HEK293 (cell line): ENCODE measurements at regions not wholly inside any gene's neighbourhood (a gene's known extent, or its start where the extent isn't known, plus 50 kb on each side); places are given as distances from the start of the nearest gene placed in this dataset.
A peak's percentile ranks its signal among the peaks of the same experiment; 100 is the strongest.
"Not testable (repeated sequence)": the region's sequence is repeated elsewhere in the genome, so short reads cannot be mapped to it uniquely, and the experiment has no call there.

Experiments used
- CTCF ChIA-PET: fragments of 350-600 bp; formaldehyde crosslinking; extraction: SDS; loops from one replicate; lab custom pipeline; 2021; ENCODE audit warnings: antibody characterized with exemption; lab: Yijun Ruan, JAX
- POLR2A ChIA-PET: fragments of 300-600 bp; formaldehyde crosslinking; extraction: SDS; loops from one replicate; lab custom pipeline; 2020; ENCODE audit warnings: antibody characterized with exemption, inconsistent platforms; lab: Yijun Ruan, JAX
- H3K27ac ChIP-seq: fragments of 200-500 bp; sonication (Bioruptor generic); 2 replicates; pipeline ENCODE4 v1.5.1; 2014; ENCODE audit warnings: low read depth, low read length, control low read depth, inconsistent platforms; ENCODE audit errors: extremely low read depth
- H3K36me3 ChIP-seq, 2 experiments: fragments of 200-500 bp in 1 of 2; sonication (Bioruptor generic) in 1 of 2; 1 replicate in 1 of 2; 2 replicates in 1 of 2; pipeline ENCODE4 v1.5.1; 2014 to 2017; ENCODE audit warnings: inconsistent platforms in 2 of 2, low read length in 2 of 2; ENCODE audit not compliant: control insufficient read depth in 2 of 2, insufficient read depth in 1 of 2
- H3K4me1 ChIP-seq: fragments of 200-500 bp; sonication (Bioruptor generic); 2 replicates; pipeline ENCODE4 v1.5.1; 2014; ENCODE audit warnings: mild to moderate bottlenecking, low read length, inconsistent platforms; ENCODE audit not compliant: control insufficient read depth, insufficient read depth
- H3K4me3 ChIP-seq: 2 replicates; pipeline ENCODE4 v1.5.1; 2011; ENCODE audit warnings: low read depth, mild to moderate bottlenecking, control low read depth, low read length, moderate library complexity
- H3K9me3 ChIP-seq: fragments of 200-500 bp; sonication (Bioruptor generic); 2 replicates; pipeline ENCODE4 v1.5.1; 2014; ENCODE audit warnings: low read depth, low read length, inconsistent platforms; ENCODE audit not compliant: control insufficient read depth, insufficient read depth
- MYNN ChIP-seq: fragments of 450-650 bp; formaldehyde crosslinking; IDR thresholded peaks from 2 replicates; pipeline ENCODE4 v1.5.1; 2016; ENCODE audit warnings: missing biosample characterization, missing genetic modification characterization, borderline replicate concordance
- REST ChIP-seq: fragments of 450-650 bp; formaldehyde crosslinking; IDR thresholded peaks from 2 replicates; pipeline ENCODE4 v1.5.1; 2016; ENCODE audit warnings: missing biosample characterization, missing genetic modification characterization
- SCRT2 ChIP-seq: fragments of 450-650 bp; formaldehyde crosslinking; IDR thresholded peaks from 2 replicates; pipeline ENCODE4 v1.5.1; 2016; ENCODE audit warnings: missing biosample characterization, missing genetic modification characterization
- ZNF510 ChIP-seq: fragments of 450-650 bp; formaldehyde crosslinking; IDR thresholded peaks from 2 replicates; pipeline ENCODE4 v1.5.1; 2018; ENCODE audit warnings: mild to moderate bottlenecking, missing genetic modification characterization, missing biosample characterization; ENCODE audit not compliant: insufficient replicate concordance
- ZNF600 ChIP-seq: fragments of 450-650 bp; formaldehyde crosslinking; IDR thresholded peaks from 2 replicates; pipeline ENCODE4 v1.5.1; 2016; ENCODE audit warnings: missing biosample characterization, missing genetic modification characterization
- TF ChIP-seq, protein P1 (sequence below): fragments of 450-650 bp; formaldehyde crosslinking; IDR thresholded peaks from 2 replicates; pipeline ENCODE4 v1.5.1; 2016; ENCODE audit warnings: missing biosample characterization, missing genetic modification characterization, borderline replicate concordance
- TF ChIP-seq, protein P2 (sequence below): fragments of 450-650 bp; IDR thresholded peaks from 2 replicates; pipeline ENCODE4 v1.5.1; 2018; ENCODE audit warnings: missing biosample characterization, mild to moderate bottlenecking, missing genetic modification characterization
- TF ChIP-seq, protein P3 (sequence below): fragments of 450-650 bp; formaldehyde crosslinking; IDR thresholded peaks from 2 replicates; pipeline ENCODE4 v1.5.1; 2017; ENCODE audit warnings: missing biosample characterization, missing genetic modification characterization
- TF ChIP-seq, protein P4 (sequence below): fragments of 450-650 bp; formaldehyde crosslinking; optimal IDR thresholded peaks from 2 replicates; pipeline ENCODE3; 2016; ENCODE audit warnings: missing biosample characterization, mild to moderate bottlenecking, missing genetic modification characterization

- TF ChIP-seq ZNF510 (tag by site-specific recombination) (no peak), REST (tag by site-specific recombination) (no peak), MYNN (tag by site-specific recombination) (no peak)
- TF ChIP-seq, protein P1, sequence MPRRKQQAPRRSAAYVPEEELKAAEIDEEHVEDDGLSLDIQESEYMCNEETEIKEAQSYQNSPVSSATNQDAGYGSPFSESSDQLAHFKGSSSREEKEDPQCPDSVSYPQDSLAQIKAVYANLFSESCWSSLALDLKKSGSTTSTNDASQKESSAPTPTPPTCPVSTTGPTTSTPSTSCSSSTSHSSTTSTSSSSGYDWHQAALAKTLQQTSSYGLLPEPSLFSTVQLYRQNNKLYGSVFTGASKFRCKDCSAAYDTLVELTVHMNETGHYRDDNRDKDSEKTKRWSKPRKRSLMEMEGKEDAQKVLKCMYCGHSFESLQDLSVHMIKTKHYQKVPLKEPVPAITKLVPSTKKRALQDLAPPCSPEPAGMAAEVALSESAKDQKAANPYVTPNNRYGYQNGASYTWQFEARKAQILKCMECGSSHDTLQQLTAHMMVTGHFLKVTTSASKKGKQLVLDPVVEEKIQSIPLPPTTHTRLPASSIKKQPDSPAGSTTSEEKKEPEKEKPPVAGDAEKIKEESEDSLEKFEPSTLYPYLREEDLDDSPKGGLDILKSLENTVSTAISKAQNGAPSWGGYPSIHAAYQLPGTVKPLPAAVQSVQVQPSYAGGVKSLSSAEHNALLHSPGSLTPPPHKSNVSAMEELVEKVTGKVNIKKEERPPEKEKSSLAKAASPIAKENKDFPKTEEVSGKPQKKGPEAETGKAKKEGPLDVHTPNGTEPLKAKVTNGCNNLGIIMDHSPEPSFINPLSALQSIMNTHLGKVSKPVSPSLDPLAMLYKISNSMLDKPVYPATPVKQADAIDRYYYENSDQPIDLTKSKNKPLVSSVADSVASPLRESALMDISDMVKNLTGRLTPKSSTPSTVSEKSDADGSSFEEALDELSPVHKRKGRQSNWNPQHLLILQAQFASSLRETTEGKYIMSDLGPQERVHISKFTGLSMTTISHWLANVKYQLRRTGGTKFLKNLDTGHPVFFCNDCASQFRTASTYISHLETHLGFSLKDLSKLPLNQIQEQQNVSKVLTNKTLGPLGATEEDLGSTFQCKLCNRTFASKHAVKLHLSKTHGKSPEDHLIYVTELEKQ: no peak
- TF ChIP-seq, protein P2, sequence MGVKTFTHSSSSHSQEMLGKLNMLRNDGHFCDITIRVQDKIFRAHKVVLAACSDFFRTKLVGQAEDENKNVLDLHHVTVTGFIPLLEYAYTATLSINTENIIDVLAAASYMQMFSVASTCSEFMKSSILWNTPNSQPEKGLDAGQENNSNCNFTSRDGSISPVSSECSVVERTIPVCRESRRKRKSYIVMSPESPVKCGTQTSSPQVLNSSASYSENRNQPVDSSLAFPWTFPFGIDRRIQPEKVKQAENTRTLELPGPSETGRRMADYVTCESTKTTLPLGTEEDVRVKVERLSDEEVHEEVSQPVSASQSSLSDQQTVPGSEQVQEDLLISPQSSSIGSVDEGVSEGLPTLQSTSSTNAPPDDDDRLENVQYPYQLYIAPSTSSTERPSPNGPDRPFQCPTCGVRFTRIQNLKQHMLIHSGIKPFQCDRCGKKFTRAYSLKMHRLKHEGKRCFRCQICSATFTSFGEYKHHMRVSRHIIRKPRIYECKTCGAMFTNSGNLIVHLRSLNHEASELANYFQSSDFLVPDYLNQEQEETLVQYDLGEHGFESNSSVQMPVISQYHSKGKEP (tag by site-specific recombination): no peak
- TF ChIP-seq, protein P3, sequence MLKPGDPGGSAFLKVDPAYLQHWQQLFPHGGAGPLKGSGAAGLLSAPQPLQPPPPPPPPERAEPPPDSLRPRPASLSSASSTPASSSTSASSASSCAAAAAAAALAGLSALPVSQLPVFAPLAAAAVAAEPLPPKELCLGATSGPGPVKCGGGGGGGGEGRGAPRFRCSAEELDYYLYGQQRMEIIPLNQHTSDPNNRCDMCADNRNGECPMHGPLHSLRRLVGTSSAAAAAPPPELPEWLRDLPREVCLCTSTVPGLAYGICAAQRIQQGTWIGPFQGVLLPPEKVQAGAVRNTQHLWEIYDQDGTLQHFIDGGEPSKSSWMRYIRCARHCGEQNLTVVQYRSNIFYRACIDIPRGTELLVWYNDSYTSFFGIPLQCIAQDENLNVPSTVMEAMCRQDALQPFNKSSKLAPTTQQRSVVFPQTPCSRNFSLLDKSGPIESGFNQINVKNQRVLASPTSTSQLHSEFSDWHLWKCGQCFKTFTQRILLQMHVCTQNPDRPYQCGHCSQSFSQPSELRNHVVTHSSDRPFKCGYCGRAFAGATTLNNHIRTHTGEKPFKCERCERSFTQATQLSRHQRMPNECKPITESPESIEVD: no peak
- TF ChIP-seq, protein P4, sequence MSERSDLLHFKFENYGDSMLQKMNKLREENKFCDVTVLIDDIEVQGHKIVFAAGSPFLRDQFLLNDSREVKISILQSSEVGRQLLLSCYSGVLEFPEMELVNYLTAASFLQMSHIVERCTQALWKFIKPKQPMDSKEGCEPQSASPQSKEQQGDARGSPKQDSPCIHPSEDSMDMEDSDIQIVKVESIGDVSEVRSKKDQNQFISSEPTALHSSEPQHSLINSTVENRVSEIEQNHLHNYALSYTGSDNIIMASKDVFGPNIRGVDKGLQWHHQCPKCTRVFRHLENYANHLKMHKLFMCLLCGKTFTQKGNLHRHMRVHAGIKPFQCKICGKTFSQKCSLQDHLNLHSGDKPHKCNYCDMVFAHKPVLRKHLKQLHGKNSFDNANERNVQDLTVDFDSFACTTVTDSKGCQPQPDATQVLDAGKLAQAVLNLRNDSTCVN (tag by site-specific recombination): no peak
Observed at GRCh38 chr1:10918531-10918930, 93.9 kb upstream of the TARDBP start (continued).

- no peaks in the 10 kb centered on the region for H3K9me3 ChIP-seq
- no peak overlapping the region for H3K4me3 ChIP-seq
- no peaks in the 10 kb centered on the region for H3K36me3 ChIP-seq
- no peaks in the 10 kb centered on the region for H3K4me1 ChIP-seq
- ChIA-PET CTCF (no interaction called here), POLR2A (no interaction called here)
- H3K27ac ChIP-seq: no peak overlapping the region
- peak; percentile 74 for TF ChIP-seq SCRT2 (tag by site-specific recombination)
- TF ChIP-seq ZNF600 (tag by site-specific recombination): no peak
Observed at GRCh38 chr1:10920063-10920626, 92.3 kb upstream of the TARDBP start.

GRCh38 chr1:10922315-10923060, 90.0 kb upstream of the TARDBP start:
- POLR2A ChIA-PET: not testable (repeated sequence)

More at GRCh38 chr1:10922315-10923060, 90.0 kb upstream of the TARDBP start:
- not testable (repeated sequence) for H3K4me1 ChIP-seq, H3K27ac ChIP-seq, H3K9me3 ChIP-seq, H3K36me3 ChIP-seq, H3K4me3 ChIP-seq
- CTCF ChIA-PET: interaction anchor here (0.6 to 1.6 kb wide), 4 partner anchors 39 to 415 kb away, joined by 3 to 4 read pairs (median 3); no protein-coding TSS in a partner anchor
